Inflammatory macrophage treated with lipopolysaccharide for 4 hours (primary cell): ENCODE measurements at regions not wholly inside any gene's neighbourhood (a gene's known extent, or its start where the extent isn't known, plus 50 kb on each side); places are given as distances from the start of the nearest gene placed in this dataset.

Experiments used
- DNase-seq: peaks from one replicate; pipeline ENCODE4 v3.0.0-alpha.2; 2020

DNA sequence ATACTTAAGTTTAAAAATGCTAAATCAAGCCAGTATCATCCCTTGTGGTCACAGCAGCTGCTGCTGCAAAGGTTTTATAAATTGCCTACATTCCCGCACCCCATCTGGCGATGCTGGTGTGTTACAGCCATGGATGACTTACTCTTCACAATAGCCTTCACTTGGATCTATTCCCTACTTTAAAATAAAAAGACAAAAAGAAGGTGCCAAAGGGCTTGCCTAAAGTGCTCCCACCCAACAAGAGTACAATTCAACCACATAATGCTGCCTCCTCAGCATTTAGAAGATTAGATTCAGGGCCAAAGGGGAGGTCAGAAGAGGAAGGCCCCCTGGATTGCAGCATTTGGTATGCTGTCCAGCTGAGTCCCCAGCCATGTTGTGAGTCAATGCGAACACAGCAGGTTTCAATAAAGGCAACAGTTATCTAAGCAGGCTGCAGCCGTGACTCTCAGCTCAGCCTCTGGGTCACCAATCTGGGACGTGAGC lies 176.1 kb downstream of the DAD1 start:
- DNase-seq: no peak

DNA sequence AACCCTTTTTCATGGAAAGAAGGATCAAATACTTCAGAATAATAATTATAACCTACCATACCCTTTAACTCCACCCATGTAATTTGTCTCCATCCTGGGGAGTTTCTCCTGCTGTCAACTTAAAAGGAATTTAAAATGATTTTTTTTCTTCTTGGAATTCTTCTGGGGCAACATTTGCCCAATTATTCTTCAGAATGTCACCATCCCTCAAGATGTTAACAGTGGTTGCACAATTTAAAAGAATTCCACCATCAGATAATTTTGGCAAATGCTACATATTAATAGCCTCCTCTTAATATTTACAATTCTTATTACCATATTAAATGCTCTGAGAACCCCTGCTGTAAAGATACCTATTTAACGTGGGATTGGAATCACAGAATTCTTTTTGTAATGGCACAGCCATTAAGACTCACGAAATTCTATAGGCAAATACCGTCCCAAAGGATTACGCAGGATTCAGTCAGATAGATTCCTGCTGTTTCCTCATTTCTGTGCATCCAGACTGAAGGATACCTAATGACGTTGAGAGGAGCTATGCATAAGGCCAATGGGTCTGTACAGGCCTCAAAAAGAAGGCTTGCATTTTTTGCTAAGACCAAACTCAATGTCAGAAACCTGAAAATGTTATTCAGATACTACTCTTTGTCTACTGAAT lies 177.5 kb downstream of the DAD1 start:
- DNase-seq: no peak

DNA sequence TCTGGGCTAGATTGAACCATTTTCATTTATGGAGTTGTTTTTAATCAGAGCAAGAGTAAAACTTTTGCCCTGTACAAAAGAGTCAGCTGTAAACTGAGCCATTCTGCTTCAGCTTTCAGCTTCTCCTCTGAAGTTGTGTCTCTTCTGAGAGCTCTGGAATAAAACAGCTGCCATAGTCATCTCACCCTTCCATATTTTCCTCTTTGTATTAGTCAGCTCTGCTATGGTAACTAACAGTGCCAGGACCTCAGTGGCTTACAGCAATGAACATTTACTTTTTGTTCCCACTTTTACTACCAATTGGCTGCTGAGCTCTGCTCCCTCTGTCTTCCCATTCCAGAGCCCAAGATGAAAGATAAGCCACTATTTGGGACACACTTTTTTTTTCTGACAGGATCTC lies 178.5 kb downstream of the DAD1 start:
- DNase-seq: no peak

DNA sequence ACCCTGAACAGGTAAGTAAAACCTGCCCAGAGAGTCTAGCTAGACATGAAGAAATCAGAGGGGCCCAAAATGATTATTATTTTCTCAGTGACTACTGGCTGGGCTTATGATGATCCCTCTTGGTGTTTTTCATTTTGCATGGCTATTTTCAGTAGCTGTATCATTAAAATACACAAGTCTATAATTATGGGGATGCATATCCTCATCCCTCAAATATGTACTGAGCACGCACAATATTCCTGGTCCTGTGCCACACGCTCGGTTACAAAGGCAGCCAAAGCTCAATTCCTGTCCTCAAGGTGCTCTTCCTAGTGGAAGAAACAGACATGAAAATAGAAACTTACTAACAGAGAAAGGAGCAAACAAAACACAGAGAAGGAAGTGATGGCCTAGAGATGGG lies 180.0 kb downstream of the DAD1 start:
- DNase-seq: no peak

DNA sequence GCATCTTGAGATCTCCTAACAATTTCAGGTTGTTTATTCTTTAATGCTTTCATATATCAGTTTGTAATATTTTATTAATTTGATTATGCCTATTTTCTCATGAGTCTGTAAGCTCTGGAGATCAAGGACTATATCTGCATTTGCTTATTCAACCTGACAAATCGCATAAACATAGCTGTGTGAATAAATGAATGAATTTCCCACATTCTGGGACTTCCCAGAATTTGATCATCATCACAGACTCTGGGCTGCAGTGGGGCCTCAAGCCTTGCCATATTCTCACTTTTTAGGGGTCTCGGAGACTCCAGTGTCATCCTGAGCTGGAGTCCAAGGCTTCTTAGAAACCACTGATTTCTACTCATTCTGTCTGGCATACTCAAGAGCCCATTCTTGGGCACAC lies 180.5 kb downstream of the DAD1 start:
- no peak for DNase-seq

DNA sequence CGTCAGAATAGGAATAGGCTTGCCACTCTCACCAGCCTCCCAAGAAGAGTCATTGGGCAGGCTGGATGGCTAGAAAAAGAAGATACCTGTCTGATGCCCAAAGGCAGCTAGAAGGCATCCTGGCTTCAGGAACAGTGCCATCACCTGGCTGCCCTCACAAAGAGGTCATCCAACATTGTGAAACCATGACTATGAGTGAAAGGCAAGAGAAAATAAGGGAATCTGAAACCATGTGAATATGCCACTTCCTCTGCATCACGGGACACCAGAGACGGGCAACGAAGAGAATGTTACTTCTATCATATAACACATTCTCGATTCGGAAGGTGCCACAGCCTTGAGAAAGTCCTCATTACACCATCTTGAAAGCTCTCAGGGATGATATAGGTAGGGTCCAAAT lies 182.0 kb downstream of the DAD1 start:
- peak; percentile 67 for DNase-seq

DNA sequence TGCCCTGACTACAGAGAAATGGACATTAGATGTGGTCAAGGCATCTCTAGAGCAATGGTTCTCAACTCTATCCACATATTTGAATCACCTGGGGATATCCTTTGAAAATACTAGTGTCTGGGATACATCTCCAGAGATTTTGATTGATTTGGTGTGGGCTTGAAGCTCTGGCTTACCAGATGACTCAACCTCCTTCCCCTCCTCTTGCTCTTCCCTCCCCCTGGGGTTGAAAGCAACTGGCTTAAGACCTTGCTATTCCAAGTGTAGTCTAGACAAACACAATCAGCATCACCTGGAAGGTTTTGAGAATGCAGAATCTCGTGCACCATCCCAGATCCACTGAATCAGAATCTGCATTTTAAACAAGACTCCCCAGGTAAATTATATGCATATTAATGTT lies 183.8 kb downstream of the DAD1 start:
- DNase-seq: no peak

DNA sequence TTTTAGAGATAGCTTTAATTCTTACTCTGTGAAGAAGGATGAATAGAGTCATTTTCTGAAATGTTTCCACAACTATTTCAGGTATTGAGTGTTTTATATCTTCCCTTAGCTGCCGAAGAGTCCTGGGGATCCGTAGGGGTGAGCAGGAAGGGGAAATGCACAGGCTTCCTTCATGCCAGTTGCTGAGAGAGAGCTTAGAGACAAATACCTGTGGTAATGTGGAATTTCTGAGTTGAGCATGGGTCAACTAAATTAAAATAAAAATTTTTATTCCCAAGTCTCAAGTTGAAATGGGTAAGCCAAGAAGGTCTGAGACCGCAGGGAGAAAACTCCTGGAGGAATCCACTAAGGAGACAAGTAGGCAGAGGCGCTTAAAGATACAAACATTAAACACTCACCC lies 185.7 kb downstream of the DAD1 start:
- DNase-seq: no peak

DNA sequence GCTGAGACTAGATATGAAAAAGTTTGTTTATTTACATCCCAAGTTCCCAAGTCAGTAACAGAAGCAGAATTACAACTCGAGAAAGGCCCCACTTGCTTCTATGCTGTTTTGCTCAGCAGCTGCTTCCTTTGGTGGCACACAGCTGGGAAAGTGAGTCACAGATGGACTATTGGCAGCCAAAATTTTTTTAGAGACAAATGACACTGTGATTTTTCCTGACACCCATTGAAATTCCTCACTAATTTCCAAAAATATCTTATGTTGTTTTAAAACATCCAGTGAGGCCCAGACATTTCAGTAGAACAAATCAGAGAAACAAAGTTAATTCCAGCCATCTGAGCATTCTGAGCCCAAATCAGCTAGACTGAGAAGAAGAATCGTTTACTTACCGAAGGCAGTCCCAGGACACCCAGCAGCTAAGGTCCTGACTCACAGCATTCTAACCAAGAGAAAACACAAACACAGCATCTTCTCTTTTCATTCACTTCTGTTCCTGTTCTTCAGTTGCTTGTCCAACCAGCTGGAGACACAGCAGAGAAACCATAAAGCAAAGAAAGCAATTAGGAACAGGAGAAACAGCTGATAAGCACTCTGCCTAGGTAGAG lies 188.3 kb downstream of the DAD1 start:
- DNase-seq: no peak

DNA sequence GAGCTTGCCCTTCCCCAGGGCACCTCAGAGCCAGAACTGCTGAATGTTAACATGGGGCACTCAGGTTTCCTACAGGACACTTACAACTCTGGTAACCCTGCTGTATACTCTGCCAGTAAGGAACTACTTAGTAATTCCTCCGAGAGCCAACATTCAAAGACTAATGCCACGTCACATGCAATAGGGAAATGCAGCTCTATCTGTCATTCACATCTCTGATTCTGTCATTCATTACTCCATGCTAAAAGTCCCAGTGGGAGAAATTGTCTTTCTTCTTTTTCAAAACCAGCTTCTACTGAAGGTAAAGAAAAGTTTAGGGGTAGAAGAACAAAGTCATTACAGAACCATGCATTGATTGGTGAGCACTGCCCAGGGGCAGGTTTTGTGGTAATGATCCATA lies 189.2 kb downstream of the DAD1 start:
- DNase-seq: no peak

DNA sequence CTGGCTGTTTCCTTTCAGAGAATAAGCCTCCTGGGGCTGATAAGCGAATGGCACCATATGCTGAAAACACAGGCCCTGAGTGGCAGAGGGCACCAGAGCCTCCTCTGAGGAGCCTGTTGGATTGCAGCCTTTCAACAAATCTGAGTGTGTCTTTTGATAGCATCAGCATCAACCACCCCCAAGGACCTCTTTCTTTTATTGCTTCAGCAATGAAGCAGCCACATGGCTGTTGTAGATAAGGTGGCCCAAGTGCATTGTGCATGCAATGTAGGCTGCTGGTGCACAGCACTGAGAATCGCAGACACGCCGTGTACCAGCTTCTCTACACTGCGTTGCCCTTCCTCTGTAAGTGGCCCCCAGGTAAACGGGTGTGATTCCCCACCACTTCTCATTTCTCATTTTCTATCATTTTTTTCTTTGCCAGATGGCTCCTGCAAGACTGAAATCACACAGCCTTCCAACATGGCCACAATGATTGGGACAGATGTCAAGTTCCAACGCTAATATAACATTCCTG lies 191.7 kb downstream of the DAD1 start:
- no peak for DNase-seq

DNA sequence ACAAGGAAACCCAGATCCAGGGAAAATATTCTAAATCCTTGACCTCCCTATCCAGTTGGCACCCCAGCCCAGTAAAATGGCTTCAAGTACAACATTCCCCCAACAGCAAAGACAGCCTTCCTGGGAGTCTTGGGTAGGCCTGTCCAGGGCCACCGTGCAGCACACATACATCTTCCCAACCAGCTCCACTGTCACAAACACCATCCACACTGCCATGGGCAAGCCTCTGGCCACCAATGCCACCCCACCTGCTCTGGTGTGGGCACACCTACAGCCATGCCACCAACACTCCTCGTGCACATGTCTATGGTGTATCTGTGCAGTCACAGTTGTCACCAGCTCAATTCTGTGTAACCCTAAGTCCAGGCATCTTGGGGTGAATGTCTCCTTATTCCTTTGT lies 193.2 kb downstream of the DAD1 start:
- DNase-seq: no peak

DNA sequence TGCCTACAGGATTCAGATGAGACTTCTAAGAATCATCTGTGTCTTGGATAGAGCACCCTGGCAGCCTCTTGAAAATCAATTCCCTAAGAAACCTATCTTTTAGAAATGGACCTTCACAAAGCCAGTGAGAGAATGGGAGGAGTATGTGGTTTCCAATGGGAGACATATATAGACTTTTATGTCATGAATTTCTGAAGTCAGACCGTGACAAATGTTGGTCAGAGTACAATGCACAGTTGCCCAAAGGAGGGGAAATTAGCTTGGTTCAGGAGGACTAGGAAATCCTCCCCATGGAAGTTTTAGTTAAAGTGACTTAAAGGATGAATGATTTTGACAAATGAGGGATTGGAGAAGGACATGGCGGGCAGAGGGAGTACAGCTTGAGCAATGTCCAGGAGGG lies 194.4 kb downstream of the DAD1 start:
- DNase-seq: no peak

DNA sequence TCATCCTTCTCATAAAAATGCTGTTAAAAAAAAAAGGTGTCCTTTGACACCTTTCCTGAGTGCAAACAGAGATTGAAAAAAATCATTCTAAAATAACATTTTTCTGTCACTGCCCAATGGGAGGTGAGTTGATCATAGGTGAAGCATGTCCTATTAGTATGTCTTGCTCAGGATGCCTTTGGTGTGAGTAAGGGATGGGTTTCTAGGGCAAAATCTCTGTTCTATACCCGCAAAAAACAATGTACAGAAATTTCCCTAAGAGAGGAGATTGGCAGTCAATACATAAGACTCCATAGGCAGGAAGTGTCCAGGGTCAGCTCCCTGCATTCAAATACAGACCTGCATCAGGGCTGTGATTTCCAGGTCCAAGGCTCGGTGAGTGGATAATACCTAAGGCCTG lies 195.2 kb downstream of the DAD1 start:
- DNase-seq: no peak

DNA sequence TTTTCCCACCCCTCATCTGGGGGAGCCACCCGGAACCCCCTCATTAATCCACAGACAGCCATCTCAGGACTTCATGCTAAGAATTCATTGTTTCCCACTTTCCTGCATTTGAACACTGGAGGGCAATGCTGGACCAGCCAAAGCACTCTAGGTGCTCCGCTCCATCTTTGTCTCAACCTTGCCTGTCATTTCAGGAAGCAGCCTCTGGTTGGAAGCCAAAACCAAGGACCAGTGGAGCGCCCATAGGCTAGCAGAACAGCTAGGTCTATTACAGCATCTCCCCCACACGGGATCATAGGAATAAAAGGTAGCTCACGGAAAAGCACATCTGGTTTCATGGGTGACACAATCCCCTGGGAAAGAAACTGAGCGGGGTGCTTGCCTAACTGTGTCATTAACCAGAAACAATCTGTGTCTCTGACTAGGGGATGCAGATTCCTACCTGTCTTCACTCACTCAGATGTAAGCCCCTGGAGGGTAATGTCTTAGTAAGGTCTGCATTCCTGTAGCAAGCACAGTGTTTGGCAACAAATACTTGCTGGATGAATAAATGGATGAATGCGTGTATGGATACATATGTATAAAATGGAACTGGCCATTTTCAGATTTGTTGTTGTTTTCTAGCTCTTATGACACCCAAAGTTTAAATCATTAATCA lies 197.0 kb downstream of the DAD1 start:
- peak; percentile 56 for DNase-seq

DNA sequence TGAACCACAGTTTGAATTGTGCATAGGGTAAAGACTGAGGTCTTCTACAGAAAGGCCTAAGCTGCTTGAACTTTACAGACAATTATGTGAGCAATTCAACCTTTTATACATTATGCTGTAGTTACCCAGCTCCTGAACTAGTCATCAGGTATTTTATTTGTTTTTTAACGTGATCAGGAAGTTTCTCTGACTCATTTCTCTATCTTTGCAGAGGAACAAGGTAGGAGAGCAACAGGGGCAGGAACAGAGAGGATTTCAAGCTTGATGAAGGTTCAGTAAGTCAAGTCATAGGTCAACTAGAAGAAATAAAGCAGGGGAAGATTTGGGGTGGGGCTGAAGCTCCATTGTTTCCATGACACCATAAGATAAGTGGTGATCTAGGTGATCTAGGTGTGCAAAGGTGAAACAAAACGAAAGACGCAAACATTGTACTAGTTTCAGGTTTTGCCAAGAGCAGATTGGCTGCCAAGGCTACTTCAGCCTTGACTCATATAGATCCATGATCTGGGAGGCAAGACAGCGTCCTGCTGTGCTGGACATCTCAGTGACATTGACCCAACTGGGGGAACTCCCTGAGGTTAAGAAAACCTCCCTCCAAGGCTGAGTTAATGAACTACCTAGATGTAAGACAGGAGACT lies 198.1 kb downstream of the DAD1 start:
- DNase-seq: no peak

DNA sequence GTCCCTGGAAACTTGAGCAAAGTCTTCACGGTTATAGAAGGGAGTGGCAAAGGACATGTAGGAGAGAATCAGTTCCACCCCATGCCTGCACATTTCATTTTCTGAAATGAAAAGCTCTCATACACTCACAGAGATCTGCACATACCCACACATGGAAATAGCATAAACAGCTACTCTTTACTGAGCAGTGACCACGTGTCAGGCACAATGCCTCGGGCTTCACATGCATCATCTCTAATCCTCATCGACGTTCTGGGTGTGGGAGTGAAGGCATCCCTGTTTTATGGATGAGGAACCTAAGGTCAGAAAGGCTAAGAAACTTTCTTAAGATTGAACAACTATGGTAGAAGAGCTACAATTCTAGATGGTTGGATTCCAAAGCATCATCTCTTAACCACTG lies 198.8 kb downstream of the DAD1 start:
- no peak for DNase-seq

DNA sequence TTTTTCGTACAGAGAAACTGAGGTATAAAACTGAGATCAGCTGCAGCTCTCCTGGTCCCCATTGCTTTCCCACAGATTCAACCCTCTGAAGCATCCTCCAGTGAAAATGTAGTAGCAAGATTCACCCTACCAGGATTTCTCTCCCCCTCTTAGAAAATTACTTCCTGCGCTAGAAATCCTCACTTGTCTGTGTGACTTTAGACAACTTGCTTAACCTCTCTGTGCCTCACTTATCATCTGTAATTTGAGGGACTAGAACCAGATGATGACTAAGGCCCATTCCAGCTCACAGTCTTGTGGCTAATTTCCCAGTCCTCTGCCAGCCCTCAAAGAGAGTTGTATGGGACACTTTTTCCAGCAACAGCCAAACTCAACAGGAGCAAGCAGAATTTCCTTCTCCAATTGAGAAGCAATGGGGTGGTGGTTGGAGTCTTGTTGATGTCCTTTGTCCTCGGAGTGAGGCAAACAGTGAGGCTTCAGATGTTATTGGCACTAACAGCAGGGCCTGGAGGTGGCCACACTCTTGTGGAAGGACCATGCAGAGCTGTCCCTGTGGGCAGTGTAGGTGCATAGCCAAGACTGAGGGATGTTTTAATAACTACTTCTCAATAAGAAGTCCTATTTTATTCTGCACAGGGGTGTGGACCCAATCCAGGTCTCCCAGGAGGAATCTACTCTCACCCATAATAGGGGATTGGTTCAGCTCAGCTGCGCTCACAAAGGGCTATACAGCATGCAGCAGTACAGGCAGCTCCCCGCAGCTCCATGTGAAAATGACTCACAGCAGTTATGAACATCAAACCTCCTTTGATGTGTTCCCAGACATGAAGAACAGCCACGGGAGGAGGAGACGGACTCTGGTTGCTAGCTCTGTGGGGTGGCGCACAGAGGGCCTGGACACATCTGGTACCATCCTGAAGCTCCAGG lies 200.1 kb downstream of the DAD1 start:
- no peak for DNase-seq

DNA sequence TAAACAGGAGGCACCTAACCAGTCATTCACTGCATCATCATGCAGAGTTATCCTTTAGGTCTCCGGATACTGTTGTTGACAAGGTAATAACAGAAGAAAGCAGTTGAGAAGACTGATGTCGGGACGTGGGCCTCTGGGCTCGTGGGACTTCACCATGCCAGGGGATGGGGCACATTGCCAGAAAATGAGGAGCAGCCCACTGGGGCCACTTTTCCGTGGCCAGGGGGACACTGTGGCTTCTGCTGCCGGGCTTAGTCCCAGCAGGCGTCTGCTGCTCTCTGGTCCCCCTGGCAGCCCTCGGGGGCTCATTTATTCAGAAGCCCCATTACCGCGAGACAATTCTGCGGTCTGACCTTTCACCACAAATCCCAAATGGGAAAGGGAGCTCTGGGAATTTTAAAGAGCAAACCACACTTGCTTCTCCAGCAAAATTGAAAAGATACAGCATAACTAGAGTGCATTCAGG lies 201.2 kb downstream of the DAD1 start:
- DNase-seq: no peak

DNA sequence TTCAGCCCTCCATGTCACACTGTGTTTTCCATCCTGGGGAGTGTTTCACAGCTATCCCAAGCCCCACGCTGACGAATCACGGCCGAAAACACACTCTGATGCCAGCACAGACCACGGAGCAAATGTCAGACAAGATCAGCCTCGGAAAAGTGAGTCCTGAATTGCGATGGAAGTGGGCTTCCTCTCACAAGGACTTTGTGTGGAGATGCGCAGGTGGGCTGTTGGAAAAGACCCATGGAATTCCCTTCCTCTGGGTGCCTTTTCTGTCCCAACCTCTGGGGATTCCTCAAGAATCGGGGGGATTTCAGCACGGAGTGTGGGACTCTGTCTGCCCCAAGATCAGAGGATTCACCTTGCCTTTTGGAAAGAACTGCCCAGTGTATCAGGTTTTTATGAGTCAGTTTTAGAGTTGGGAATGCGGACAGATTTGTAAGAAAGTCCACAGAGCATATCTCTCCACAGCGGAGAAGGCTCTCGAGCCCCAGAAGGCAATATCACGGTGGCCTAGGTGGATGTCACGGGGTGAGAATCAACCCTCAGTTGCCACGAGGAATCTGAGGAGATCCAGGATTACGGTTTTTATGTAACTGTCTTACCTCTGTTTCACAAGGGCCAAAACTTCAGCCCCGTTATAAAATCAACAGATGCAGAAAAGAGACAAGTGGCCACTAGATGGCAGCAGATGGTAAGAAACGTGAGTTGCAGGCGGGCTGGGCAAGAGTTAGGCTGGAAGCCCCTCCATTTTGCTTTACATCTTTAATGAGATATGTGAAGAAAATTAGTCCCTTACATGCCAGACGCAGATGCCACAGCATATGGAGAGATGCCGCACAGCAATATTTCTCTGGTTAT lies 201.9 kb downstream of the DAD1 start:
- DNase-seq: peak; percentile 55

DNA sequence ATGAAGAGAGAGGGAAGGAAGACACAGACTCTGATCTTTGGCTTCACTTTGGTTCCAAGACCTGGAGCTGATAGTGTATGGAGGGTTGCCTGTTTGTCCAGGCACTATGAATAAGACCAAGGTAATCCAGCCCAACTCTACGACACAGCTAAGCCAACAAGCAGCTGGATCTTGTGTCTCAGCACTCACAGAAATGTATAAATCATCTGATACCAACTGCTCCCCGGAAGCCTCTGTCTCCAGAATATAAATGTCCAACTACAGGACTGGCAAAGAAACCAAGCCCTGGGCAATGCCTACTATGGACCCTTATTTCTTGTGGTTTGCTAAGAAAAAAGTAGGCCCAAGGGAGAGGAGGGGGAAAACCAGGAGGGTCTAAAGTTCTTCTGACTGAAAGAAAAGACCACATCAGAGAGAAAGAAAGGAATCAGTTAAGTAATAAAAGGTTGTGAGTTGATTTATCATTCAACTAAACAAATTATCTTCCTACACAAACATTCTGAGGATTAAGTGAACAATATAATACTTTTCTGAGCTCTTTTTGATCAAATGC lies 204.0 kb downstream of the DAD1 start:
- no peak for DNase-seq
